HG02981 (cell line): ENCODE measurements at regions not wholly inside any gene's neighbourhood (a gene's known extent, or its start where the extent isn't known, plus 50 kb on each side); places are given as distances from the start of the nearest gene placed in this dataset.
"Not testable (repeated sequence)": the region's sequence is repeated elsewhere in the genome, so short reads cannot be mapped to it uniquely, and the experiment has no call there.

ENCODE experiments used
- ATAC-seq: cut with Tn5 transposase; IDR thresholded peaks from one replicate; pipeline ENCODE4 v1.9.1; 2021; ENCODE audit warnings: mild to moderate bottlenecking, moderate library complexity; ENCODE audit not compliant: unreplicated experiment

GRCh38 chr9:25816439-25816838 is 138.2 kb upstream of the TUSC1 start:
- ATAC-seq, result no peak

- ATAC-seq, result no peak
Measured at GRCh38 chr9:25814023-25814422, 135.8 kb upstream of the TUSC1 start.

- no peak for ATAC-seq
Measured at GRCh38 chr9:25813478-25813877, 135.2 kb upstream of the TUSC1 start.

GRCh38 chr9:25808554-25808953 is 130.3 kb upstream of the TUSC1 start:
- no peak for ATAC-seq

GRCh38 chr9:25804856-25805255 is 126.6 kb upstream of the TUSC1 start:
- ATAC-seq, result no peak

GRCh38 chr9:25801989-25802388 is 123.7 kb upstream of the TUSC1 start:
- not testable (repeated sequence) for ATAC-seq

GRCh38 chr9:25773805-25774204 is 95.6 kb upstream of the TUSC1 start:
- no peak for ATAC-seq

GRCh38 chr9:25755951-25756350 is 77.7 kb upstream of the TUSC1 start:
- no peak for ATAC-seq

GRCh38 chr9:25752398-25752797 is 74.2 kb upstream of the TUSC1 start:
- ATAC-seq, result no peak

- ATAC-seq, result no peak
Measured at GRCh38 chr9:25742256-25742655, 64.0 kb upstream of the TUSC1 start.

GRCh38 chr9:25733336-25733982 is 55.2 kb upstream of the TUSC1 start:
- no peak for ATAC-seq

- ATAC-seq, result not testable (repeated sequence)
Measured at GRCh38 chr9:25731895-25732794, 53.9 kb upstream of the TUSC1 start.
